Peyer's patch (tissue), 4 donors: ENCODE measurements at regions not wholly inside any gene's neighbourhood (a gene's known extent, or its start where the extent isn't known, plus 50 kb on each side); places are given as distances from the start of the nearest gene placed in this dataset.
"Not testable (repeated sequence)": the region's sequence is repeated elsewhere in the genome, so short reads cannot be mapped to it uniquely, and the experiment has no call there.

ENCODE experiments used
- DNase-seq, 3 donors: peaks; one replicate each; pipeline ENCODE4 v3.0.0-alpha.2; 2017 to 2019
- H3K27ac ChIP-seq, 4 donors: fragments of 200-600 bp; sonication (generic); one replicate each; pipeline ENCODE4 v1.5.1; 2016 to 2019
- H3K27me3 ChIP-seq, 2 donors: fragments of 200-600 bp; sonication (generic); one replicate each; pipeline ENCODE4 v1.5.1; 2019
- H3K36me3 ChIP-seq, 3 donors: fragments of 200-600 bp; sonication (generic); one replicate each; pipeline ENCODE4 v1.5.1; 2016 to 2019
- H3K4me1 ChIP-seq, 4 donors: fragments of 200-600 bp; sonication (generic); one replicate each; pipeline ENCODE4 v1.5.1; 2016 to 2019
- H3K4me3 ChIP-seq, 4 donors: fragments of 200-600 bp; sonication (generic); 1 replicate in 3 of 4; 2 replicates in 1 of 4; pipeline ENCODE4 v1.5.1; 2016 to 2019; ENCODE audit warnings: mild to moderate bottlenecking in 1 of 4
- H3K9me3 ChIP-seq, 4 donors: fragments of 200-600 bp; sonication (generic); one replicate each; pipeline ENCODE4 v1.5.1; 2016 to 2019; ENCODE audit warnings: mild to moderate bottlenecking in 1 of 4
- CTCF ChIP-seq, 6 experiments: fragments of 450-650 bp in 4 of 6; fragments of 200-600 bp in 2 of 6; sonication (generic) in 1 of 6; IDR thresholded peaks; one replicate each; pipeline ENCODE4 v1.5.1; 2017 to 2019; ENCODE audit warnings: antibody characterized with exemption in 6 of 6, mild to moderate bottlenecking in 3 of 6, moderate library complexity in 1 of 6
- POLR2A ChIP-seq, 2 donors: fragments of 450-650 bp; IDR thresholded peaks; one replicate each; pipeline ENCODE4 v1.5.1; 2017; ENCODE audit warnings: antibody characterized with exemption in 2 of 2, mild to moderate bottlenecking in 2 of 2, moderate library complexity in 2 of 2

- Histone ChIP-seq H3K27me3 (no peaks in the 10 kb centered on the region), H3K9me3 (no peaks in the 10 kb centered on the region), H3K4me1 (peaks cover 0 to 4% (median 0%) of the 10 kb centered on the region in 4 donors), H3K4me3 (no peak overlapping the region), H3K36me3 (no peaks in the 10 kb centered on the region), H3K27ac (no peak overlapping the region)
- DNase-seq, result no peak
- no peak for TF ChIP-seq POLR2A (IDR thresholded peaks at IDR 0.05)
- no peak for TF ChIP-seq CTCF (IDR thresholded peaks at IDR 0.05)
Measured at GRCh38 chr13:33682020-33682564, 135.9 kb upstream of the RFC3 start.

GRCh38 chr13:33682646-33683045 is 135.3 kb upstream of the RFC3 start:
- H3K27me3 ChIP-seq, H3K4me3 ChIP-seq, H3K36me3 ChIP-seq, DNase-seq, H3K4me1 ChIP-seq, H3K9me3 ChIP-seq: not testable (repeated sequence)
- peak overlapping the region in 1 of 4 donors; percentile 32 for H3K27ac ChIP-seq

- no peak for DNase-seq
- Histone ChIP-seq H3K36me3 (no peaks in the 10 kb centered on the region), H3K27me3 (no peaks in the 10 kb centered on the region), H3K27ac (peak overlapping the region in 1 of 4 donors; percentile 32), H3K4me1 (no peaks in the 10 kb centered on the region), H3K4me3 (no peak overlapping the region), H3K9me3 (no peaks in the 10 kb centered on the region)
- TF ChIP-seq POLR2A (IDR thresholded peaks at IDR 0.05), result no peak
Measured at GRCh38 chr13:33683376-33683775, 134.6 kb upstream of the RFC3 start.

DNA sequence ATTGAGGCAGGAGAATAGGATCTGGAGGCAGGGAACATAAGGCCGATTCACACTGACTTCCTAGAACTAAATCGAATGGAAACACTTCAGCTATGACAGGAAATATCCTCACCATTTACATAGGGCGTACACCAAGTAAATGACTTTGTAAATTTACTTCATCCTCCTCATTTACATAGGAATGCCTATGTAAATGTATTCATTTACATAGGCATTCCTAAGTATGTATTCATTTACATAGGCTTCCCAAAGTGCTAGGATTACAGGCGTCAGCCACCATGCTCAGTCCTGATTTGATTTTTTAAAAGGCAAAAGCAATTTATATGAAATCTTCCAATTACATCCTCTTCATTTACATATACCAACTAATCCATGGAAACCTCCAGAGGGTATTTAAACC is 133.1 kb upstream of the RFC3 start:
- Histone ChIP-seq H3K4me1 (no peaks in the 10 kb centered on the region), H3K4me3 (no peak overlapping the region)
- TF ChIP-seq POLR2A (IDR thresholded peaks at IDR 0.05), result no peak
- TF ChIP-seq CTCF (IDR thresholded peaks at IDR 0.05), result no peak

GRCh38 chr13:33686772-33687480 is 131.0 kb upstream of the RFC3 start:
- TF ChIP-seq POLR2A (IDR thresholded peaks at IDR 0.05) (no peak), CTCF (IDR thresholded peaks at IDR 0.05) (no peak)
- Histone ChIP-seq H3K27me3 (no peaks in the 10 kb centered on the region), H3K36me3 (no peaks in the 10 kb centered on the region), H3K4me3 (no peak overlapping the region), H3K27ac (no peak overlapping the region), H3K9me3 (no peaks in the 10 kb centered on the region), H3K4me1 (no peaks in the 10 kb centered on the region)
- no peak for DNase-seq

More for the DNA sequence above, 133.1 kb upstream of the RFC3 start:
- no peaks in the 10 kb centered on the region for H3K36me3 ChIP-seq
- H3K9me3 ChIP-seq, result no peaks in the 10 kb centered on the region
- H3K27me3 ChIP-seq, result no peaks in the 10 kb centered on the region
- no peak for DNase-seq
- no peak overlapping the region for H3K27ac ChIP-seq

DNA sequence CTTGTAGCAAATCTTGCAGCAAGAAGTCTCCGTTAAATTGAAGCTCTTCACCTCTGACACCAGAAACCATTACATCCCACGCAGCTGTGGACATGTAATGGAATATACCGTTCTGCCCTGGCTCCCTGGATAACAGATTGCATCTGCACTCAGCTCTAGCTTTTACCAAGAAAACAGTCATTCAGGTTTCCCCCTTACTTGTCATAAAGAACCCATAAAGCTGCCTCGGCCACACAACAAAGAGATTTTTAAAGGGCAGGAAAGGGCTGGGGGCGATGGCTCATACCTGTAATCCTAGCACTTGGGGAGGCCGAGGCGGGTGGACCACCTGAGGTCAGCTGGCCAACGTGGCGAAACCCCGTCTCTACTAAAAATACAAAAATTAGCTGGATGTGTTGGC is 127.6 kb upstream of the RFC3 start:
- Histone ChIP-seq H3K27me3 (no peaks in the 10 kb centered on the region), H3K9me3 (no peaks in the 10 kb centered on the region), H3K4me3 (no peak overlapping the region), H3K27ac (no peak overlapping the region), H3K36me3 (no peaks in the 10 kb centered on the region), H3K4me1 (no peaks in the 10 kb centered on the region)
- TF ChIP-seq POLR2A (IDR thresholded peaks at IDR 0.05) (no peak), CTCF (IDR thresholded peaks at IDR 0.05) (no peak)
- no peak for DNase-seq
